ENCODE measurements at regions not wholly inside any gene's neighbourhood (a gene's known extent, or its start where the extent isn't known, plus 50 kb on each side); places are given as distances from the start of the nearest gene placed in this dataset.
"Not testable (repeated sequence)": the region's sequence is repeated elsewhere in the genome, so short reads cannot be mapped to it uniquely, and the experiment has no call there.

DNA sequence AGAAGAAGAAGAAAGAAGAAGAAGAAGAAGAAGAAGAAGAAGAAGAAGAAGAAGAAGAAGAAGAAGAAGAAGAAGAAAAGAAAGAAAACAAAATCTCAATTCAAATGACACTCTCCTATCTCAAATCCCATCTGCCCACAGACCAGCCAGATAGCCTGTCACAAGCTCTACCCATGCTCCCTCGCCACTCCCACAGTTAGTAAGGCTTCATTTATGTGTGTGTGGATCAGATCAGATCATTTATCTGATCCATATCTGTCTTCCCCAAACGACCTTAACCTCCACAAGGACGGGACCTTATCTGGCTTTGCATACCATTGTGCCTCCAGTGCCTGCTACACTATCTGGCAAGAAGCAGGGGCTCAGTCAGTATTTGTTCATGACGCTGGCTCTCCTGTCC, 81.9 kb upstream of the RREB1 start:
- no peak for DNase-seq (ENCODE audit: low spot score in 2 of 2)
- WGBS: 75% methylated on average over 4 of the region's 4 CpGs
- Histone ChIP-seq H3K27ac (no peak overlapping the region), H3K36me3 (no peaks in the 10 kb centered on the region), H3K4me1 (no peaks in the 10 kb centered on the region), H3K9me3 (no peaks in the 10 kb centered on the region), H3K27me3 (no peaks in the 10 kb centered on the region), H3K4me3 (no peak overlapping the region)
- TF ChIP-seq POLR2AphosphoS5 (IDR thresholded peaks at IDR 0.05) (no peak), EP300 (IDR thresholded peaks at IDR 0.05) (no peak), POLR2A (IDR thresholded peaks at IDR 0.05) (no peak)
- TF ChIP-seq, protein P1, sequence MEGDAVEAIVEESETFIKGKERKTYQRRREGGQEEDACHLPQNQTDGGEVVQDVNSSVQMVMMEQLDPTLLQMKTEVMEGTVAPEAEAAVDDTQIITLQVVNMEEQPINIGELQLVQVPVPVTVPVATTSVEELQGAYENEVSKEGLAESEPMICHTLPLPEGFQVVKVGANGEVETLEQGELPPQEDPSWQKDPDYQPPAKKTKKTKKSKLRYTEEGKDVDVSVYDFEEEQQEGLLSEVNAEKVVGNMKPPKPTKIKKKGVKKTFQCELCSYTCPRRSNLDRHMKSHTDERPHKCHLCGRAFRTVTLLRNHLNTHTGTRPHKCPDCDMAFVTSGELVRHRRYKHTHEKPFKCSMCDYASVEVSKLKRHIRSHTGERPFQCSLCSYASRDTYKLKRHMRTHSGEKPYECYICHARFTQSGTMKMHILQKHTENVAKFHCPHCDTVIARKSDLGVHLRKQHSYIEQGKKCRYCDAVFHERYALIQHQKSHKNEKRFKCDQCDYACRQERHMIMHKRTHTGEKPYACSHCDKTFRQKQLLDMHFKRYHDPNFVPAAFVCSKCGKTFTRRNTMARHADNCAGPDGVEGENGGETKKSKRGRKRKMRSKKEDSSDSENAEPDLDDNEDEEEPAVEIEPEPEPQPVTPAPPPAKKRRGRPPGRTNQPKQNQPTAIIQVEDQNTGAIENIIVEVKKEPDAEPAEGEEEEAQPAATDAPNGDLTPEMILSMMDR (IDR thresholded peaks at IDR 0.05): no peak

DNA sequence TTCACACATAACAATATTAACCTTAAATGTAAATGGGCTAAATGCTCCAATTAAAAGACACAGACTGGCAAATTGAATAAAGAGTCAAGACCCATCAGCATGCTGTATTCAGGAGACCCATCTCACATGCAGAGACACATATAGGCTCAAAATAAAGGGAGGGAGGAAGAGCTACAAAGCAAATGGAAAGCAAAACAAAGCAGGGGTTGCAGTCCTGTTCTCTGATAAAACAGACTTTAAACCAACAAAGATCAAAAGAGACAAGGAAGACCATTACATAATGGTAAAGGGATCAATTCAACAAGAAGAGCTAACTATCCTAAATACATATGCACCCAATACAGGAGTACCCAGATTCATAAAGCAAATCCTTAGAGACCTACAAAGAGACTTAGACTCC, 78.8 kb upstream of the RREB1 start:
- H3K27ac ChIP-seq; H3K4me3 ChIP-seq; H3K9me3 ChIP-seq; H3K27me3 ChIP-seq; DNase-seq (ENCODE audit: low spot score in 2 of 2); H3K36me3 ChIP-seq; H3K4me1 ChIP-seq: not testable (repeated sequence)

DNA sequence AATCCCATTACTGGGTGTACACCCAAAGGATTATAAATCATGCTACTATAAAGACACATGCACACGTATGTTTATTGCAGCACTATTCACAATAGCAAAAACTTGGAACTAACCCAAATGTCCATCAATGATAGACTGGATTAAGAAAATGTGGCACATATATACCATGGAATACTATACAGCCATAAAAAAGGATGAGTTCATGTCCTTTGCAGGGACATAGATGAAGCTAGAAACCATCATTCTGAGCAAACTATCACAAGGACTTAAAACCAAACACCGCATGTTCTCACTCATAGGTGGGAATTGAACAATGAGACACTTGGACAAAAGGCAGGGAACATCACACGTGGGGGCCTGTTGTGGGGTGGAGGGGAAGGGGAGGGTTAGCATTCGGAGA, 76.8 kb upstream of the RREB1 start:
- H3K4me3 ChIP-seq; DNase-seq (ENCODE audit: low spot score in 2 of 2); H3K4me1 ChIP-seq; H3K27me3 ChIP-seq; H3K36me3 ChIP-seq; H3K27ac ChIP-seq; H3K9me3 ChIP-seq: not testable (repeated sequence)
- 83% methylated on average over 4 of the region's 4 CpGs for WGBS

DNA sequence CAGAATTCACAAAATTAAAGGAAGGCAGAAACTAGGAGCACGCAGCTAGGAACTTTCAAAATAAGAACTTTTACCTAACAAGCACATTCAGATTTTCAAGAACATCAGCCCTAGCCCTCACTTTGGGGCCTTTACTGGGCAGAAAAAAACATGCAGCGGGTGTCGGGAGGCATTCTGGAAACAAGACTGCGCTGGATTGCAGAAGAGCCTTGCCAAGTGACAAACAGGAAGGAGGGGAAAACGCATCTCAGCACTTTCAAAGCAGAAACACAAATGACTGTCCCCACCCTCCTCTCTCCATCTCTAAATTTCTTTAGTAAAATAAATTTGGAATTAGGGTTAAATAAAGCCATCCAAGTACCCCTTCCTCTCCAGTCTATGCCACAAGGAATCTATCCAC, 74.6 kb upstream of the RREB1 start:
- Histone ChIP-seq H3K4me1 (peaks cover 3% of the 10 kb centered on the region), H3K27me3 (no peaks in the 10 kb centered on the region), H3K36me3 (no peaks in the 10 kb centered on the region), H3K4me3 (no peak overlapping the region), H3K27ac (no peak overlapping the region), H3K9me3 (no peaks in the 10 kb centered on the region)
- TF ChIP-seq, protein P1 (IDR thresholded peaks at IDR 0.05): no peak
- TF ChIP-seq EP300 (IDR thresholded peaks at IDR 0.05) (no peak), POLR2A (IDR thresholded peaks at IDR 0.05) (no peak), POLR2AphosphoS5 (IDR thresholded peaks at IDR 0.05) (no peak)
- no peak for DNase-seq (ENCODE audit: low spot score in 2 of 2)
- 32% methylated on average over 5 of the region's 5 CpGs for WGBS

DNA sequence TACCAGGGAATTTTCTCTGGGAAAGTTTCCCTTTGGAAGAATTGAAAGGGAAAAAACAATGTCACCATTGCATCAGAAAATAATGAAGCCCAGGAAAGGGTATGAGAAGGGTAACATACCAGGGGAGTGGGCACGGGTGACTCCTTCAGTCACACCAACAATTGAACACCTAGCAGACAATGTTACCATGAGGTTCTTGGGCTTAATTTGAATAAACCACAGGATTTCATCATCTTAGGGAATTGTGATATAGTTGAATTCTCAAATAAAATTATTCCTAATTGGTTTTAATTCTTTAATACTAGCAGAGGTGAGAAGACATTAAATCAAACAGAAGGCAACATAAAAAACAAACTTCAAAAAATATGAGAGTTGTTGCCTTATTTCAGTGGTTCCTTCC, 73.7 kb upstream of the RREB1 start:
- 67% methylated on average over 1 of the region's 1 CpG for WGBS
- no peaks in the 10 kb centered on the region for H3K9me3 ChIP-seq
- no peak for DNase-seq (ENCODE audit: low spot score in 2 of 2)
- no peaks in the 10 kb centered on the region for H3K36me3 ChIP-seq
- peaks cover 3% of the 10 kb centered on the region for H3K4me1 ChIP-seq
- H3K27me3 ChIP-seq: no peaks in the 10 kb centered on the region
- TF ChIP-seq POLR2A (IDR thresholded peaks at IDR 0.05) (no peak), EP300 (IDR thresholded peaks at IDR 0.05) (no peak), POLR2AphosphoS5 (IDR thresholded peaks at IDR 0.05) (no peak)
- TF ChIP-seq, protein P1 (IDR thresholded peaks at IDR 0.05): no peak
- no peak overlapping the region for H3K4me3 ChIP-seq
- H3K27ac ChIP-seq: no peak overlapping the region

DNA sequence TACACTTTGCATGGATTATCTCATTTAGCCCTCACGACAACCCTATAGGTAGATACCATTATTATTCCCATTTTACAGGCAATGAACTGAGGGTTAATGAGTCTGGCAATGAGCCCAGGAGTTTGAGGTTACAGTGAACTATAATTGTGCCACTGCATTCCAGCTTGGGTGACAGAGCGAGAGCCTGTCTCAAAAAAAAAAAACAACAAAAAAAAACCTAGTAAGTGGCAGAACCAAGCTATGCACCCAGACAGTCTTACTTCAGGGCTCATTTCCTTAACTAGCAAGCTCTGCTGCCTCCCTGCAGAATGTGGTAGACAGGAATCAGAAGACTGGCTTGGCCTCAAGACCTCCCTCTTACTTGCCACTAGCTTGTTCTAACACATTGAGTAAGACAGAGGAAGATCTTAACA, 71.9 kb upstream of the RREB1 start:
- Histone ChIP-seq H3K4me3 (no peak overlapping the region), H3K9me3 (no peaks in the 10 kb centered on the region), H3K27me3 (no peaks in the 10 kb centered on the region), H3K27ac (no peak overlapping the region), H3K36me3 (no peaks in the 10 kb centered on the region), H3K4me1 (peaks cover 3% of the 10 kb centered on the region)
- TF ChIP-seq POLR2AphosphoS5 (IDR thresholded peaks at IDR 0.05) (no peak), EP300 (IDR thresholded peaks at IDR 0.05) (no peak), POLR2A (IDR thresholded peaks at IDR 0.05) (no peak)
- TF ChIP-seq, protein P1 (IDR thresholded peaks at IDR 0.05): no peak
- DNase-seq (ENCODE audit: low spot score in 2 of 2): no peak
- 59% methylated on average over 2 of the region's 2 CpGs for WGBS
